DND-41 (cell line): ENCODE measurements at regions not wholly inside any gene's neighbourhood (a gene's known extent, or its start where the extent isn't known, plus 50 kb on each side); places are given as distances from the start of the nearest gene placed in this dataset.
A peak's percentile ranks its signal among the peaks of the same experiment; 100 is the strongest.
"Not testable (repeated sequence)": the region's sequence is repeated elsewhere in the genome, so short reads cannot be mapped to it uniquely, and the experiment has no call there.

ENCODE experiments used
- ATAC-seq: fragments of 200-7000 bp; cut with Tn5 transposase; 3 replicates; pipeline ENCODE4 v1.9.1; 2021; ENCODE audit warnings: low read depth; ENCODE audit not compliant: insufficient read depth
- DNase-seq: peaks from one replicate; pipeline ENCODE4 v3.0.0-alpha.2; 2020
- H2AFZ ChIP-seq: 2 replicates; pipeline ENCODE4 v1.6.0; 2012; ENCODE audit warnings: low read depth, low read length
- H3K27ac ChIP-seq: 2 replicates; pipeline ENCODE4 v1.5.1; 2012; ENCODE audit warnings: low read length, inconsistent platforms
- H3K27me3 ChIP-seq: fragments of 200-600 bp; sonication (generic); 2 replicates; pipeline ENCODE4 v1.6.0; 2012; ENCODE audit warnings: low read length, mild to moderate bottlenecking, inconsistent platforms; ENCODE audit not compliant: insufficient read depth, poor library complexity
- H3K36me3 ChIP-seq: 2 replicates; pipeline ENCODE4 v1.5.1; 2012; ENCODE audit warnings: low read length, inconsistent platforms; ENCODE audit not compliant: insufficient read depth
- H3K4me1 ChIP-seq: 2 replicates; pipeline ENCODE4 v1.5.1; 2012; ENCODE audit warnings: mild to moderate bottlenecking, low read length; ENCODE audit not compliant: insufficient read depth
- H3K4me2 ChIP-seq: 2 replicates; pipeline ENCODE4 v1.6.0; 2012; ENCODE audit warnings: mild to moderate bottlenecking, moderate library complexity, low read length, inconsistent platforms; ENCODE audit not compliant: insufficient read depth
- H3K4me3 ChIP-seq, 2 experiments: fragments of 200-600 bp in 1 of 2; shearing (Covaris generic) in 1 of 2; 2 replicates each; pipeline ENCODE4 v1.5.1; 2012 to 2016; ENCODE audit warnings: inconsistent platforms in 2 of 2, low read length in 2 of 2, mild to moderate bottlenecking in 2 of 2, low read depth in 1 of 2, moderate library complexity in 1 of 2
- H3K79me2 ChIP-seq: 2 replicates; pipeline ENCODE4 v1.6.0; 2012; ENCODE audit warnings: low read length, inconsistent platforms; ENCODE audit not compliant: insufficient read depth
- H3K9ac ChIP-seq: 2 replicates; pipeline ENCODE4 v1.6.0; 2012; ENCODE audit warnings: low read depth, mild to moderate bottlenecking, inconsistent platforms, low read length, moderate library complexity
- H3K9me3 ChIP-seq: 2 replicates; pipeline ENCODE4 v1.5.1; 2012; ENCODE audit warnings: low read length, moderate library complexity, mild to moderate bottlenecking, inconsistent platforms; ENCODE audit not compliant: insufficient read depth, severe bottlenecking
- H4K20me1 ChIP-seq: 2 replicates; pipeline ENCODE4 v1.6.0; 2012; ENCODE audit warnings: low read length; ENCODE audit not compliant: insufficient read depth
- CTCF ChIP-seq: IDR thresholded peaks from 2 replicates; pipeline ENCODE4 v1.5.1; 2012; ENCODE audit warnings: borderline replicate concordance, low read length, moderate library complexity, mild to moderate bottlenecking; ENCODE audit not compliant: poor library complexity, severe bottlenecking; ENCODE audit errors: extremely low read depth
- EZH2 ChIP-seq: IDR thresholded peaks from 3 replicates; pipeline ENCODE4 v1.6.1; 2012; ENCODE audit warnings: borderline replicate concordance, low read depth, mild to moderate bottlenecking, moderate library complexity, low read length, inconsistent platforms; ENCODE audit not compliant: severe bottlenecking

- peak; percentile 69 for ATAC-seq
- H3K4me2 ChIP-seq, result no peak overlapping the region
Observed at GRCh38 chr20:26324177-26324576, 627.5 kb upstream of the ZNF337 start.

GRCh38 chr20:26315054-26315453, 618.4 kb upstream of the ZNF337 start:
- Histone ChIP-seq H3K9me3 (peaks cover 15% of the 10 kb centered on the region), H3K27ac (peak overlapping the region; percentile 18), H3K36me3 (peaks cover 7% of the 10 kb centered on the region; the same call in 1 of the 2 replicates), H4K20me1 (no peaks in the 10 kb centered on the region), H2AFZ (no peak overlapping the region), H3K79me2 (no peaks in the 10 kb centered on the region), H3K4me1 (peaks cover 37% of the 10 kb centered on the region), H3K4me2 (no peak overlapping the region), H3K9ac (no peak overlapping the region), H3K4me3 (no peak overlapping the region), H3K27me3 (no peaks in the 10 kb centered on the region)
- TF ChIP-seq CTCF (no peak), EZH2 (no peak)
- DNase-seq, result no peak
- ATAC-seq, result no peak

More at GRCh38 chr20:26324177-26324576, 627.5 kb upstream of the ZNF337 start:
- Histone ChIP-seq H3K9ac (no peak overlapping the region), H3K4me3 (no peak overlapping the region), H3K9me3 (peaks cover 13% of the 10 kb centered on the region), H3K79me2 (no peaks in the 10 kb centered on the region), H3K27ac (peak overlapping the region; percentile 6; the same call in 1 of the 2 replicates), H4K20me1 (no peaks in the 10 kb centered on the region), H2AFZ (no peak overlapping the region), H3K27me3 (no peaks in the 10 kb centered on the region), H3K36me3 (no peaks in the 10 kb centered on the region), H3K4me1 (peaks cover 29% of the 10 kb centered on the region)
- TF ChIP-seq EZH2, result no peak
- no peak for TF ChIP-seq CTCF
- no peak for DNase-seq

GRCh38 chr20:26309720-26310119, 613.1 kb upstream of the ZNF337 start:
- not testable (repeated sequence) for H4K20me1 ChIP-seq, H3K79me2 ChIP-seq, H3K4me3 ChIP-seq, DNase-seq, H3K36me3 ChIP-seq, H3K27me3 ChIP-seq, H3K4me2 ChIP-seq, H3K9me3 ChIP-seq
- Histone ChIP-seq H3K9ac (peak overlapping the region; percentile 53), H2AFZ (peak overlapping the region; percentile 51; the same call in 1 of the 2 replicates), H3K27ac (peak overlapping the region; percentile 90), H3K4me1 (peaks cover 83% of the 10 kb centered on the region)
- peak; percentile 43 for ATAC-seq

GRCh38 chr20:26308961-26309360, 612.3 kb upstream of the ZNF337 start:
- Histone ChIP-seq H2AFZ (peak overlapping the region; percentile 51), H3K27me3 (no peaks in the 10 kb centered on the region), H3K4me3 (no peak overlapping the region), H3K4me1 (peaks cover 80% of the 10 kb centered on the region), H3K4me2 (peak overlapping the region; percentile 10), H3K9ac (peak overlapping the region; percentile 53), H3K9me3 (peaks cover 4% of the 10 kb centered on the region), H4K20me1 (no peaks in the 10 kb centered on the region), H3K36me3 (peaks cover 7% of the 10 kb centered on the region), H3K27ac (peak overlapping the region; percentile 90), H3K79me2 (no peaks in the 10 kb centered on the region)
- TF ChIP-seq EZH2, result no peak
- TF ChIP-seq CTCF, result peak; percentile 20
- DNase-seq, result peak; percentile 51
- ATAC-seq, result peak; percentile 76
